DMS79 treated with DMSO at 0.1 percent for 48 hours (cell line): ENCODE measurements at regions not wholly inside any gene's neighbourhood (a gene's known extent, or its start where the extent isn't known, plus 50 kb on each side); places are given as distances from the start of the nearest gene placed in this dataset.
A peak's percentile ranks its signal among the peaks of the same experiment; 100 is the strongest.

ENCODE experiments used
- DNase-seq: peaks from one replicate; lab custom pipeline; 2025; lab: John Stamatoyannopoulos, UW

GRCh38 chr20:50301165-50301564 is 110.5 kb downstream of the CEBPB start:
- no peak for DNase-seq

DNA sequence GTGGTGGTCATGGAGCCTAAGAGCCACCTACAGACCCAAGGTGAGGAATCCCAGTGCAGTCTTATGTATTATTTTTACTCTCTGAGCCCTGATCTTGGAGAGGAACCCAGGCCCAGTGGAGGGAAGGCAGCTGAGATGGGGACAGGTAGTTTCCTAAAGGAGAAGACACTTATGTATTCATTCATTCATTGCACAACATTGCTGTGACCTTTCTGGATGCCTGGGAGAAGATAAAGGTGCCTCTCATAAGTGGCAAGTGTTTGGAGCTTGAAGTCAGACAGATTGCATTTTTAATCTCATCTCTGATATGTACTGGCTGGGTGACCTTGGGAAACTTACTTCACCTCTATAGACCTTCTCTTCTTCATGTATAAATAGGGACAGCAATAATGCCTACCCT is 111.1 kb downstream of the CEBPB start:
- no peak for DNase-seq

- no peak for DNase-seq
Observed at GRCh38 chr20:50302341-50303057, 111.9 kb downstream of the CEBPB start.

DNA sequence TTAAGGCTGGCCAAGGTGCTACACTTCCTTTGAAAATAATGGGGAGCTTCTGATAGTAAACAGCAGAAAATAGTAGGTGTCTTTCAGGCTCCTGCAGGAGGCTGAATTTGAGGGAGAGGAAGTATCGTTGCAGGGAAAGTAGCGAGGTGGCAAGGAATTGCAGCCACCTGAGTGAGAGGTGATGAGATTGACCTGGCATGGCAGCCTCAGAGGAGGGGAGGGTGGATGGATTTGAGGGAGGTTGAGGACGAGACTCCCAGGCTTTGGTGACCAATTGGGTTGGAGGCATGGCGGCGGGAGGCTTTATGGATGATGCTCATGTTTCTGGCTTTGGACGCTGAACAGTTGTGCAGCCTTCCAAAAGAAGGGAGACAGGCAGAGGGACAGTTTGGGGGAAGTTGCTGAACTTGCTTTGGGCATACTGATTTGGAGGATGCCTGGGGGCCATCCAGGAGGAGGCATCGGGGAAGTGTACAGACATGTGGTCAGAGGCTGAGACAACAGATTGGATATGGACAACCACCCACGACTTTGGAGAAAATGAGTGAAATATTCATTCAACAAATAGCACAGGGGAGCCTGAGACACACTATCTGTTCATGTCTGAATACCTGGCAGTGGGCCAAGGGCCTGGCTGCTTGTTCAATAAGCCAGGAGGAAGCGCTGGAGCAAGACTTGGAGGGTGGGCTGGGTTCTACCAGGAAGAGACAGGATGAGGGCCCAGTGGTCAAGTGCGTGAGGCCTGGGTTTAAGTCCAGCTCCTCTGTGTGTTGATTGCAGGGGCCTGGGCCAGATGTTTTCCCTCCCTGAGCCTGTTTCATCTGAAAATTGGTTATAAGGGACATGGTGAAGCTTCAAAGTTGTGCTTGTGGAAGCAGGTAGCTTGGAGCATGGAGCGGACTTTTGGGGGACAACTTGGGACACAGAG is 113.2 kb downstream of the CEBPB start:
- DNase-seq, result peak; percentile 26

DNA sequence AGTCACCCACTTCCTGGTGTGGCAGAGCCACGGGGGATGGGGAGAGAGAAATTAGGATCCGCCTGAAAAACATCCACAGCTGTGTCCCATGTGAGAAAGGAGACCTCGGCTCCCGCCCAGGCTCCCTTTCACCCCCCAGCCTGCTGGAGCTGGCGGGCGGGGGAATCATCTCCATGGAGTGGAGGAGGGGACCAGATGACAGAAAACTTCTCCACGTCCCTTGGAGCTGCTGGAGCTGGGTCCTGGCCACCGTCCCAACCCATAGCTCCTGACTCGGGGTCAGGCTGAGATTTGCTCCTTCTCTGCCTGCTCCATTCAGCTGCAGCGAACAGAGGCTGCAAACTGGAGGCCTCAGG is 113.8 kb downstream of the CEBPB start:
- DNase-seq, result no peak

DNA sequence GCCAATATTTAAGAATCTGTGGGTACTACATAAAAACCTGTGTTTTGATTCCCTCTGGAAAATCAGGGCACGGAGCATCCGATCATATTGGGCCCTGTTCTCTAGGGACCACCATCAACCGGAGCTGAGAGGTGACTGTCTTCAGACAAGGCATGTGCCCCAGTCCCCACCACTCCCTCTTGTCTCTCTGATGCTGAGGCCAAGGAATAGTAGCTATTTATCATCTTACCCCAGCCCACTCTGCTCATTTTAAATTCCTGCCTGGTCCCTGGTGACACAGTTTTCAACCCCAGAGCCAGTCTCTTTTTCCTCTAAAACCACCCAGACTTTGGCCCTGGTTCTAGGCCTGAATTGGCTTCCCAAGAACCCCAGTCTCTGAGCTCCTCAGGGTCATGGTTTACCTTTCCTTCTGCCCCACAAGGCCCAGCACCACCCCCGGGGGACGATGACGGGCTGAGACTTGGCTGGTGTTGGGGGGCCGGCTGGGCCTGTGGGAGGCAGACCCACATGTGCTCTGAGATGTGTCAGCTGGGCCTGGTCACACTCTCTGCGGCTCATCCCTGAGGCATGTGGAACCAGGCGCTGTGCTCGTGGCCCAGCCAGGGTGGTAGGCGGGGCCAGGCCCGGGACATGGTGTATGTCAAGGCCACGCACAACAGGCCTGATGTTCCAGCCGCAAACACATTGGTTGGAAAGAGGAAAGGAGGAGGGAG is 114.4 kb downstream of the CEBPB start:
- no peak for DNase-seq

DNA sequence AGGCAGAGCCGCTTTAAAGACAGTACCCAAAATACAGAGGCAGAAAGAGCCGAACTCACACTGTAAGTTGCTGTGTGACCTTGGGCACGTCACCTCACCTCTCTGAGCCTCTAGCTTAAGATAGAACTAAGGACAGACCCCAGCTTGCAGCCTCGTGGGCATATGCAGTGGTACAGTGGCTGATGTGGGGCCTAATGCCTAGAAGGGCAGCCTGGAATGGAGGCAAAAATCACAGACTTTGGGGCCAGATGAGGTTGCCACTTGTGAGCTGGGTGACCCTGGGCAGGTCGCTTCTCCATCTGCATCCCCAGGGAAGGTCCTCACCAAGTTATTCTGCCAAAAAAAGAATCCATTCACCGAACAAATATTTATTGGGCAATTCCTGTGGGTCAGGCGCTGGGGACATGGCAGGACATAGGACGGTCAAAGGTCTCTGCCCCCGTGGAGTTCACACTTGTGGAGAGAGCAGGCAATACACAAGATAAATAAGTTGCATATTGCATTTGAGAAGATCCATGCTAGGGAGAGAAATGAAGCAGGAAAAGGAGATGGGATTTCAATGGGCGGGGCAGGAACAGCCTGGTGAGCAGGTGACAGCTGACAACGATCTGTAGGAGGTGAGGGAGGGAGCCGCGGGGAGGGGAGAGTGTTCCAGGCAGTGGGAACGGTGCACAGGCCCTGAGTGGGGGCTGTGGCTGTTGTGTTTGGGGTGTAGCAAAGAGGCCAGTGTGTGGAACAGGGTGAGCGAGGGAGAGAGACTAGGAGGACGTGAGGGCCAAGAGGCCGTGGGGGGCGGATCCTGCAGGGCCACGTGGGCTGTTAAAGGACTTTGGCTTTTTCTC is 115.2 kb downstream of the CEBPB start:
- DNase-seq, result peak; percentile 23

DNA sequence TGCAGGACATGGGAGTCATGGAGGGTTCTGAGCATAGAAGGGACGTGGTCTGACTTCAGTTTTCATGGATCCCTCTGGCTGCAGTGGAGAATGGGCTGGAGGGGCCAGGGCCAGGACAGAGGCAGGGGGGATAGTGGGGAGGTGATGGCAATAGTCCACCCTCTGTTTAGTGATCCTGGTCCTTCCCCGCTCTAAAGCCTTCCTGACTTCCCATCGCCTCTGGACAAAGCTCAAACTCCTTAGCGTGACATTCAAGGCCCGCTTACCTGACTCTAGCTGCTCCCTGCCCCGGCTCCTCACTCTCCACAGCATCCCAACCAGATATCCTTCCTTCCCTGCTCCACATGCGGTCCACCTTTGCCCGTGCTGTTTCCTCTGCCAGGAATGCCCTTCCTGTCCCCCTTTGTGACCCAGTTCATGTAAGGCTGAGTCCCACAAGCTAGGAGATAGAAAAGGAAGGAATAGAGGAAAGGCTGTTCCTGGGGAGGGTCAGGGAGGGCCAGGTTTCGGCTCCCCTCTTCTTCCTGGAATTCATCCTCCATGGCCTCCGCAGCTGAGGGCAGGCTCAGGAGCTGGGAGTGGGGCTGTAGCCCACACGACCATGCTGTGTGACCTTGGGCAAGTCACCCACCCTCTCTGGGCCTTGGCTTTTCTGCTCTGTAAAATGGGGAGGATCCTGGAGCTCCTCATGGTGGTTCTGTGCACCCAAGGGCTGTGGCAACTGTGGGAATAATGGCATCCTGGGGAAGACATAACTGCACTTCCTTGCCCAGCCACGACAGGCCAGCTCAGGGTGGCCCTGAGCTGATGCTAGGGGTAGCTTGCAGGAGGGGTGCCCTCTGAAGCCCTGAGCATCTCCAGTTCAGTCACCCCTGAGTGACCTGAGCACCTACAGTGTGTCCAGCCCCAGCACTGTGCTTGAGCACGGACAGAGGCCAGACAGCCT is 116.1 kb downstream of the CEBPB start:
- no peak for DNase-seq

DNA sequence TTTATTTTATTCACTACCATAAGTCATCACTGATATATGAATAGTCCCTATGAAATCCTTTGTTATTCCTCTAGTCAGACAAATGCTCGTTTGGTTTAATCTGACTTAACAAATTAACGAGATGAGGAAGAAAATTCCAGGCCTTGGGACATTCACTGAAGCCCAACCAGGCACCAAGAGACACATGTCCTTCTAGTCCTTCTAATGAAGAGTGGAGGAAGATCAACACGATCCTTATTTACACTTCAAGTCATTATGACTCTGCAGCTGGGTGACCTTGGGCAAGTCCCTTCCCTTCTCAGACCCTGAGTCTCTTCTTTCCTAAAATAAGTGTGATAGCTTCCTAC is 117.5 kb downstream of the CEBPB start:
- DNase-seq, result no peak

GRCh38 chr20:50308513-50309279 is 118.1 kb downstream of the CEBPB start:
- no peak for DNase-seq

GRCh38 chr20:50309280-50309763 is 118.7 kb downstream of the CEBPB start:
- no peak for DNase-seq

GRCh38 chr20:50309764-50310672 is 119.4 kb downstream of the CEBPB start:
- DNase-seq, result no peak

DNA sequence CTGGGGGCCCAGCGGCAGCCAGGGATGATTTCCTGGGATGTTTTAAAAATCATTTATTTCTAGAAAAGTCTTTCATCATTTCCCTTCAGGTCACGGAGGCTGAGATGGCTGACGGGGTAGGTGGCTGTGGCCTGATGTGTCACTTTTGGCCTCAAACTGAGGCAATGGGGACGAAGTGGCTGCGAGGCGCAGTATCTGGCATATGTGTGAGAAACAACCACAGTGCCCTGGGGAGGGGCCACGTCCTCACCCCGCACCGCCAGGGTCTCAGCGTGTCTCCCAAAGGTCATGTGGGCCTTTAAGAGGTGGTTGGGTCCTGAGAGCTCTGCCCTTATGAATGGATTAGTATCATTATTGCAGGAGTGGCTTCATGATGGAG is 120.0 kb downstream of the CEBPB start:
- DNase-seq, result no peak

DNA sequence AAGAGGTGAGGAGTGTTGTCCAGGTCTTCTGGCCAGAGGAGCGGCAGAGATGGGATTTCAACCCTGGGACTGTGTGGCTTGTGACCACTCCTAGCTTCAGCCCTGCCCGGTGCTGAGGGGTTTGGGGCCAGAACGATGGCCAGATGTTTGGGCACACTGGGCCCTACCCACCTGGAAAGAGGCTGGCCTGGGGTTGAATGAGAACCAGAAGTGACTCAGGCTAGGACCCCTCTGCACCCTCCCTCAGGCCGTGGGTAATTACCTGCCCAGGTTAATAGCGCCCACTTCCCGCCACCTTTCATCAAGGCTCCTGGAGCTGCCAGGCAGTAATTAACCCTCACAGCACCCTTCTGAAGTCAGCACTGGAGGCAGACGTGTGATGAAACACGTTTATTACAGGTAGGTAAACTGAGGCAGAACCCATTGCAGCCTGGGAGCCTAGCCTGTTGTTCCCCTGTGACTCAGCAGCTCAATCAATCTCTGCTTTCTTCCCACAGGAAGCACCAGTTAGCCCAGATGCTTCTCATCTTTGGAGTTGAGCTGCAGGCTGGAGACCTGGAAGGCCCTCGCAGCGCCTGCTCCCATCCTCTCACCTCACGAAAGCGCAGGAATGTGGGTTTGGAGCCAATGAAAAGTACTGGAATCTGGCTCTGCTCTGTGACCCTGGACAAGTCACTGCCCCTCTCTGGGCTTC is 120.8 kb downstream of the CEBPB start:
- DNase-seq, result no peak

DNA sequence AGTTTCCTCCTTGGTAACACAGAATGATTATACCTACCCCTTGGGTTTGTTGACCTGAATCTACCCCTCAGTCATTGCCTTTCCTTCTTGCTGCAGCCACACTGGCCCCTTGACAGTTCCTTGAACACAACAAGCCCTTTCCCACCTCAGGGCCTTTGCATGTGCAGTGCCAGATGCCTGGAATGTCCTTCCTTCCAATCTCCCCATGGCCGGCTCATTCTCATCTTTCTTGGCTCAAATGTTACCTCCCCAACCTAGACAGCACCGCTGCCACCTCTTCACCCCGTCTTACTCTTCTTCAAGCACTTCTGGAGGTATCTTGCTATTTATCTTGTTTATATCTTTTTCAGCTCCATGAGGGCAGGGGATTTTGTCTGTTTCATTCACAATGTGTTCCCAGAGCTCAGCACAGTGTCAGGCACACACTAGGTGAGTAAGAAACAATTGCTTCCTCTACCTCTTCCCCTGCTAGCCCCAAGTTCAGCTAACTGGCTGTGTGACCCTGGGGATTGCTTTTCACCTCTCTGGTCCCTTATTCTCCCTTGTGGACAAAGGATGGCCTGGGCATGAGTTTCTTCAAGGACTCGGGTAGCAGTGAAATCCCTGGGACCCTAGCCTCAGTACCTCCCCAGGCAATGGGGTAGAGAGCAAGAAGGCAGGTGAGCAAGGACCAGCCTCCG is 121.5 kb downstream of the CEBPB start:
- DNase-seq, result no peak

DNA sequence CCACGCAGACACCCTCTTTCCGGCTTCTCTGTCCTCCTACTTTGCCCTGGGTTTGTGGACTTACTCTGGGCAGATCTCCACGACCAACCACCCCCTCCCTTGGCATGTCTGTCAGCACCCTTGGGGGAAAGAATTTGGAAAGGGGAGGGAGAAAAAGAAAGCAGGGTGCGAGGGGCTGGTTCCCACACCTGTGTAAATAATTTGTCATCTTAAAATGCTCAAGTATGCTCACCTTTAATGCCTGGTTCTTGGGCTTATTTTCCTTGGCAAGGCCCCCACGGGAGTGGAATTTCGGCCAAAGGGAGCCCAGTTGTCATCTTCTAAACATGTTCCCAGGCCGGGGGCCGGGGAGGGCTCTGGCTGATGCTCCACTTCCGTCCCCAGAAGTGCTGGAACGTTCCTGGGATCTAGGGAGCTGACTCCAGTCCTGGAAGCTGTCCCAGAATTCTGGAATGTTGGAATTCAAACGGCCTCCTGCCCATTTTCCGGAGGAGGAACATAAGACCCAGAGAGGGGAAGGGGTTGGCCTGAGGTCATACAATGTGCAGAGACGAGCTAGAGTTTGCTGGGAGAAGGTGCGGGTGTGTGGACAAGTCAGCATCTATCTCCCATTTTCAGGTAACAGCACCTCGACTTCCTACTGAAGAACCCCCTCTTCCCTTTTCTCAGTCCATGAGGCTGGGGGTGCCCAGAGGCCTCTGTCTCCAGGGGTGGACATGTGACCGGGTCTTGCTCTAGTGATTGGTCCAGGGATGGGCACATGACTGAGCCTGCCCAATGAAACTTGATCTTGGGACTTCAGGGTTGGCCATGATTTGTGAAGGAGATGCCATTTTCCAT is 122.3 kb downstream of the CEBPB start:
- no peak for DNase-seq

DNA sequence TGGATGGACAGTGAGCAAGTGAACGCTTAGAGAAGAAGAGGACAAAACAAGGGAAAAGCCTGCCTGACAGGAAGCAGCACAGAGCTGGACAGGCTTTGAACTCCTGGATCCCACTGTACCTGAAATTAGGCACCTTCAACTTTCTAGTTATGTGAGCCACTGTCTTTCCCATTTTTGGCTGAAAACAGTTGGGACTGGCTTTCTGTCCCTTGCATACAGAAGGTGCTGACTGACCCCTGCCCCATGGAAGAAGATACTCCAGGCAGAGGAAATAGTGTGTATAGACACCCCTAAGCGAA is 122.8 kb downstream of the CEBPB start:
- DNase-seq, result no peak
